ENCODE measurements at regions not wholly inside any gene's neighbourhood (a gene's known extent, or its start where the extent isn't known, plus 50 kb on each side); places are given as distances from the start of the nearest gene placed in this dataset.
A peak's percentile ranks its signal among the peaks of the same experiment; 100 is the strongest.
"Not testable (repeated sequence)": the region's sequence is repeated elsewhere in the genome, so short reads cannot be mapped to it uniquely, and the experiment has no call there.

DNA sequence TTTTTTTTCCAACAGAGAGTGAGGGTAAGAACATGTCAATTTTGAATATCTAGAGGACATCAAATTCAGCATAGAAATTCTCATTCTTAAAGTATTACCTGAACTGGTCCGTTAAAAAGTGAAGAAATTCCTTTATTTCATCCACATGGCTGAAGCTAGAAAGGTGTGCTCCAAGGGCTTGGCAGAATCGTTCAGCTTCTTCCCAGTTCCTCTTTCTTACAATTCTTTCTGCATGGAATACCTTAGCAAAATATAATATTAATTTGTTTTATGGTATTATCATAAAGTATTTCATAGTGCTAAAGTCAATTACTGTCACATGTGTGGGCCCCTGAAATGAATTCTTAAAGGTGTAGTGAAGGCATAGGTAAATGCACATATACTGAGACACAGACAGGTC is 74.3 kb upstream of the CD302 start:
- H3K4ac ChIP-seq (ENCODE audit: low read depth, low read length): no peak overlapping the region
- no peak overlapping the region for H2BK120ac ChIP-seq (ENCODE audit: insufficient read depth, low read length, poor library complexity)
- no CpG with 5 or more reads among the region's 2 CpGs for WGBS (ENCODE audit: extremely low coverage, insufficient coverage, insufficient read length)
- H3K27ac ChIP-seq (ENCODE audit: low read depth, low read length): no peak overlapping the region
- H2BK12ac ChIP-seq (ENCODE audit: low read length): no peak overlapping the region
- no peaks in the 10 kb centered on the region for H3K79me2 ChIP-seq (ENCODE audit: control insufficient read depth, insufficient read depth, low read length, poor library complexity)
- no peak overlapping the region for H3K18ac ChIP-seq (ENCODE audit: low read length)
- H3K79me1 ChIP-seq (ENCODE audit: low read length): no peaks in the 10 kb centered on the region
- no peak overlapping the region for H3K14ac ChIP-seq (ENCODE audit: low read length)
- H4K12ac ChIP-seq (ENCODE audit: low read depth, low read length): no peak overlapping the region
- no peak overlapping the region for H2AFZ ChIP-seq (ENCODE audit: insufficient read depth, low read length, poor library complexity)
- no peak for DNase-seq
- no peak overlapping the region for H4K91ac ChIP-seq (ENCODE audit: low read depth, low read length)
- H3K9ac ChIP-seq (ENCODE audit: low read length): no peak overlapping the region
- no peak overlapping the region for H2AK5ac ChIP-seq (ENCODE audit: low read length)
- H3K27me3 ChIP-seq (ENCODE audit: insufficient read depth, low read length): no peaks in the 10 kb centered on the region
- no peak overlapping the region for H3K23ac ChIP-seq (ENCODE audit: low read length)
- no peaks in the 10 kb centered on the region for H3K9me3 ChIP-seq (ENCODE audit: insufficient read depth, low read depth, low read length)
- no peaks in the 10 kb centered on the region for H3K36me3 ChIP-seq (ENCODE audit: control insufficient read depth in 1 of 2, insufficient read depth in 2 of 2, low read length in 2 of 2)
- no peaks in the 10 kb centered on the region for H3K4me1 ChIP-seq (ENCODE audit: control insufficient read depth in 1 of 2, insufficient read depth in 2 of 2, low read length in 2 of 2)
- H3K4me3 ChIP-seq (ENCODE audit: low read depth, low read length): no peak overlapping the region
- no peak overlapping the region for H3K4me2 ChIP-seq (ENCODE audit: low read length)
- H2BK5ac ChIP-seq (ENCODE audit: low read depth, low read length, poor library complexity): no peak overlapping the region
- H4K8ac ChIP-seq (ENCODE audit: low read depth, low read length): no peak overlapping the region

GRCh38 chr2:159868598-159869159 is 70.7 kb upstream of the CD302 start:
- not testable (repeated sequence) for H3K9ac ChIP-seq (ENCODE audit: low read length); H3K27ac ChIP-seq (ENCODE audit: low read depth, low read length); DNase-seq; H4K12ac ChIP-seq (ENCODE audit: low read depth, low read length); H4K91ac ChIP-seq (ENCODE audit: low read depth, low read length); H3K27me3 ChIP-seq (ENCODE audit: insufficient read depth, low read length); H3K9me3 ChIP-seq (ENCODE audit: insufficient read depth, low read depth, low read length); H3K36me3 ChIP-seq (ENCODE audit: control insufficient read depth in 1 of 2, insufficient read depth in 2 of 2, low read length in 2 of 2); H3K4me2 ChIP-seq (ENCODE audit: low read length); H3K14ac ChIP-seq (ENCODE audit: low read length); H2BK120ac ChIP-seq (ENCODE audit: insufficient read depth, low read length, poor library complexity); H2AK5ac ChIP-seq (ENCODE audit: low read length); H2BK12ac ChIP-seq (ENCODE audit: low read length); H3K18ac ChIP-seq (ENCODE audit: low read length); H3K4me3 ChIP-seq (ENCODE audit: low read depth, low read length); H3K4ac ChIP-seq (ENCODE audit: low read depth, low read length); H2AFZ ChIP-seq (ENCODE audit: insufficient read depth, low read length, poor library complexity); H3K79me2 ChIP-seq (ENCODE audit: control insufficient read depth, insufficient read depth, low read length, poor library complexity); H3K4me1 ChIP-seq (ENCODE audit: control insufficient read depth in 1 of 2, insufficient read depth in 2 of 2, low read length in 2 of 2); H2BK5ac ChIP-seq (ENCODE audit: low read depth, low read length, poor library complexity); H3K23ac ChIP-seq (ENCODE audit: low read length); H3K79me1 ChIP-seq (ENCODE audit: low read length); H4K8ac ChIP-seq (ENCODE audit: low read depth, low read length)
- no CpG with 5 or more reads among the region's 7 CpGs for WGBS (ENCODE audit: extremely low coverage, insufficient coverage, insufficient read length)

DNA sequence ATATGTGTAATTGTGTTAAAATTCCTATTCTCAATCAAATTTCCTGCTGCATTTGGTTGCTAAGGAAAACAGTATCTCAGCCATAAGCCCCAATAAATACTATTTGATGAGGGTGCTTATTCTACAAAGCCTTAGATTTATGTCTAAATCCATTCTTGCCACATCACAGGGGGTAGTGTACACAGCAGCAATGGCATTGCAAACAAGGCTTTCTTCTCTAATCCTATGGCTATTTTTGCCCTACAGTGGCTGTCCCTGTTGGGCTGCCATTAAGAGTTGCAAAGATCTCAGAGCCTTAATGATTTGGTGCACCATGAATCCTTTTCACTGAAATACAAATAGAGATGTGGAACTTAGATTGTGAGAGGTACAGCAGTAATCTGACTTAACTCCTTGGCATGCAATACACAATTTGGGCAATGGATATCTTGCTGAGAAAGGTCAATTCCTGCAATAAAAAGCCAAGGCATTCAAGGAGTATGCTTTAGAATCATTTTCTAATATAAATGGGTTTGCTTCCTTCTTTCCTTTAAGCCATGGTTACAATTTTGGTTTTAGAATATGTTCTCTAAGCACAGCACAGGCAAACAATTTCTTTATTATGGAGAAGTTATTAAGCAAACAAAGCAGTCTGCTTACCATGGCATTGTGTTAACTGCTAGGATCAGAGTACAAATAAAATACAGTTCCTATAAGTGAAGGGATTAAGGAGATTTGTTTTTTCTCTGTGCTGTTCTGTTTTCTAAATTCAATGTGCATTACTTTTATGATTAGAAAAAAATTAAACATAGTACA is 69.8 kb upstream of the CD302 start:
- H3K9me3 ChIP-seq (ENCODE audit: insufficient read depth, low read depth, low read length): no peaks in the 10 kb centered on the region
- H4K91ac ChIP-seq (ENCODE audit: low read depth, low read length): no peak overlapping the region
- H2AK5ac ChIP-seq (ENCODE audit: low read length): no peak overlapping the region
- H3K4me2 ChIP-seq (ENCODE audit: low read length): no peak overlapping the region
- no peak overlapping the region for H4K8ac ChIP-seq (ENCODE audit: low read depth, low read length)
- no peak overlapping the region for H3K14ac ChIP-seq (ENCODE audit: low read length)
- no peak for DNase-seq
- no peak overlapping the region for H2BK12ac ChIP-seq (ENCODE audit: low read length)
- H3K23ac ChIP-seq (ENCODE audit: low read length): no peak overlapping the region
- no peak overlapping the region for H3K4ac ChIP-seq (ENCODE audit: low read depth, low read length)
- H3K27me3 ChIP-seq (ENCODE audit: insufficient read depth, low read length): no peaks in the 10 kb centered on the region
- H3K36me3 ChIP-seq (ENCODE audit: control insufficient read depth in 1 of 2, insufficient read depth in 2 of 2, low read length in 2 of 2): no peaks in the 10 kb centered on the region
- H2BK5ac ChIP-seq (ENCODE audit: low read depth, low read length, poor library complexity): no peak overlapping the region
- no peak overlapping the region for H2AFZ ChIP-seq (ENCODE audit: insufficient read depth, low read length, poor library complexity)
- no peaks in the 10 kb centered on the region for H3K79me1 ChIP-seq (ENCODE audit: low read length)
- no peak overlapping the region for H3K4me3 ChIP-seq (ENCODE audit: low read depth, low read length)
- H3K4me1 ChIP-seq (ENCODE audit: control insufficient read depth in 1 of 2, insufficient read depth in 2 of 2, low read length in 2 of 2): no peaks in the 10 kb centered on the region
- no peak overlapping the region for H2BK120ac ChIP-seq (ENCODE audit: insufficient read depth, low read length, poor library complexity)
- no peak overlapping the region for H3K9ac ChIP-seq (ENCODE audit: low read length)
- H3K27ac ChIP-seq (ENCODE audit: low read depth, low read length): no peak overlapping the region
- H3K18ac ChIP-seq (ENCODE audit: low read length): no peak overlapping the region
- no peak overlapping the region for H4K12ac ChIP-seq (ENCODE audit: low read depth, low read length)
- H3K79me2 ChIP-seq (ENCODE audit: control insufficient read depth, insufficient read depth, low read length, poor library complexity): no peaks in the 10 kb centered on the region

DNA sequence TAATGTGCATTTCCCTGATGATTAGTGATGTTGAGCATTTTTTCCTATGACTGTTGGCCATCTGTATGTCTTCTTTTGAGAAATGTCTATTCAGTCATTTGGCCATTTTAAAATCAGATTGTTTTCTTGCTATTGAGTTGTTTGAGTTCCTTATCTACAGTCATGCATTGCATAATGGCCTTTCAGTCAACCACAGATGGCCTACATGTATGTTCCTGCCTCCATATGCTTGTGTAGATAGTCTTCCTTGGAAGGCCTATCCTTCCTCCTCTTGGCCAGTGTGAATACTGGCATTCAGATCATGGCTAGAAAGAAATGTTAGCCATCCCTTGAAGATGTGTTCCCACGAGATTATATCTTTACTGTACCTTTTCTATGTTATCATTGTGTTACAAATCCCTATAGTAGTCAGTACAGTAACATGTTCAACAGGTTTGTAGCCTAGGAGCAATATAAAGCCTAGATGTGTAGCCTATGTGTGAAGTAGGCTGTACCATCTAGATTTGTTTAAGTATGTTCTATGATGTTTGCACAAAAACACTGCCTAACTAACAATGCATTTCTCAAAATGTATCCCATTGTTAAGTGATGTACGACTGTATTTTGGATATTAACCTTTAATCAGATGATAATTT is 65.6 kb upstream of the CD302 start:
- no peak overlapping the region for H3K27ac ChIP-seq (ENCODE audit: low read depth, low read length)
- H3K9me3 ChIP-seq (ENCODE audit: insufficient read depth, low read depth, low read length): no peaks in the 10 kb centered on the region
- no peak overlapping the region for H3K18ac ChIP-seq (ENCODE audit: low read length)
- peak; percentile 37 to 50 for DNase-seq
- no CpG with 5 or more reads among the region's 2 CpGs for WGBS (ENCODE audit: extremely low coverage, insufficient coverage, insufficient read length)
- no peak overlapping the region for H3K4me2 ChIP-seq (ENCODE audit: low read length)
- H2AFZ ChIP-seq (ENCODE audit: insufficient read depth, low read length, poor library complexity): no peak overlapping the region
- no peak overlapping the region for H3K9ac ChIP-seq (ENCODE audit: low read length)
- no peak overlapping the region for H2BK12ac ChIP-seq (ENCODE audit: low read length)
- H3K14ac ChIP-seq (ENCODE audit: low read length): no peak overlapping the region
- H3K79me2 ChIP-seq (ENCODE audit: control insufficient read depth, insufficient read depth, low read length, poor library complexity): no peaks in the 10 kb centered on the region
- no peak overlapping the region for H2BK5ac ChIP-seq (ENCODE audit: low read depth, low read length, poor library complexity)
- H3K23ac ChIP-seq (ENCODE audit: low read length): no peak overlapping the region
- no peak overlapping the region for H2BK120ac ChIP-seq (ENCODE audit: insufficient read depth, low read length, poor library complexity)
- no peaks in the 10 kb centered on the region for H3K27me3 ChIP-seq (ENCODE audit: insufficient read depth, low read length)
- H4K12ac ChIP-seq (ENCODE audit: low read depth, low read length): no peak overlapping the region
- H2AK5ac ChIP-seq (ENCODE audit: low read length): no peak overlapping the region
- H3K4me1 ChIP-seq (ENCODE audit: control insufficient read depth in 1 of 2, insufficient read depth in 2 of 2, low read length in 2 of 2): no peaks in the 10 kb centered on the region
- no peak overlapping the region for H3K4ac ChIP-seq (ENCODE audit: low read depth, low read length)
- H4K8ac ChIP-seq (ENCODE audit: low read depth, low read length): no peak overlapping the region
- H3K36me3 ChIP-seq (ENCODE audit: control insufficient read depth in 1 of 2, insufficient read depth in 2 of 2, low read length in 2 of 2): no peaks in the 10 kb centered on the region
- no peaks in the 10 kb centered on the region for H3K79me1 ChIP-seq (ENCODE audit: low read length)
- no peak overlapping the region for H3K4me3 ChIP-seq (ENCODE audit: low read depth, low read length)
- H4K91ac ChIP-seq (ENCODE audit: low read depth, low read length): no peak overlapping the region

Data from trophoblast cell (in vitro differentiated cells and primary cell).